GM23338 (cell line): ENCODE measurements at regions not wholly inside any gene's neighbourhood (a gene's known extent, or its start where the extent isn't known, plus 50 kb on each side); places are given as distances from the start of the nearest gene placed in this dataset.

Experiments used
- EZH2 ChIP-seq: fragments of 200-600 bp; sonication (generic); IDR thresholded peaks from one replicate; pipeline ENCODE4 v1.8.0; 2017; ENCODE audit warnings: antibody characterized with exemption, mild to moderate bottlenecking, low read depth; ENCODE audit not compliant: unreplicated experiment
- JUNB ChIP-seq: IDR thresholded peaks from one replicate; pipeline ENCODE4 v1.6.1; 2016; ENCODE audit warnings: antibody characterized with exemption; ENCODE audit not compliant: unreplicated experiment
- POLR2AphosphoS5 ChIP-seq: IDR thresholded peaks from 2 replicates; pipeline ENCODE4 v1.6.1; 2016; ENCODE audit warnings: antibody characterized with exemption, low read depth
- TF ChIP-seq, protein P1 (sequence below), 2 experiments: fragments of 200-600 bp in 1 of 2; sonication (generic) in 1 of 2; conservative IDR thresholded peaks; 2 replicates each; pipeline versions ENCODE4 v1.5.1 to v1.6.1; 2016 to 2017; ENCODE audit warnings: antibody characterized with exemption in 2 of 2, low read depth in 2 of 2, mild to moderate bottlenecking in 2 of 2, moderate library complexity in 1 of 2
- TF ChIP-seq, protein P2 (sequence below): IDR thresholded peaks from one replicate; pipeline ENCODE4 v1.6.1; 2018; ENCODE audit warnings: antibody characterized with exemption; ENCODE audit not compliant: unreplicated experiment
- TF ChIP-seq, protein P3 (sequence below): fragments of 250-450 bp; sonication (Bioruptor Pico); IDR thresholded peaks from 2 replicates; pipeline ENCODE4 v1.5.0; 2020; ENCODE audit warnings: mild to moderate bottlenecking, moderate library complexity

DNA sequence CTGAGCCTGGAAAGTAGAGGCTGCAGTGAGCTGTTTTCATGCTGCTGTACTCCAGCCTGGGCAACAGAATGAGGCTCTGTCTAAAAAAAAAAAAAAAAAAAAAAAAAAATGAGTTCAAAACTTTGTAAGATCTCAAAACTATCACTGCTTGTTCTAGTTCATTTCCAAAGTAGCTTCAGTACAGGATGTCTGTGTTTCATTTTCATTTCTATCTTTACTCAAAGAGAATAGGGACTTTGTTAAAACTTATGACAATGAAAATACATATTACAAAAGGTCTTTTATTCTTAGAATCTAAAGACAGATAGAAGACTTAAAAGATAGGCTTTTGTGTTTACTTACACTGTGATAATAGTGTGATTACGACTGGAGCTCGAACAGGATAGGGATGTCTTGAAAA, 709.7 kb downstream of the ADGRL2 start:
- TF ChIP-seq, protein P1, sequence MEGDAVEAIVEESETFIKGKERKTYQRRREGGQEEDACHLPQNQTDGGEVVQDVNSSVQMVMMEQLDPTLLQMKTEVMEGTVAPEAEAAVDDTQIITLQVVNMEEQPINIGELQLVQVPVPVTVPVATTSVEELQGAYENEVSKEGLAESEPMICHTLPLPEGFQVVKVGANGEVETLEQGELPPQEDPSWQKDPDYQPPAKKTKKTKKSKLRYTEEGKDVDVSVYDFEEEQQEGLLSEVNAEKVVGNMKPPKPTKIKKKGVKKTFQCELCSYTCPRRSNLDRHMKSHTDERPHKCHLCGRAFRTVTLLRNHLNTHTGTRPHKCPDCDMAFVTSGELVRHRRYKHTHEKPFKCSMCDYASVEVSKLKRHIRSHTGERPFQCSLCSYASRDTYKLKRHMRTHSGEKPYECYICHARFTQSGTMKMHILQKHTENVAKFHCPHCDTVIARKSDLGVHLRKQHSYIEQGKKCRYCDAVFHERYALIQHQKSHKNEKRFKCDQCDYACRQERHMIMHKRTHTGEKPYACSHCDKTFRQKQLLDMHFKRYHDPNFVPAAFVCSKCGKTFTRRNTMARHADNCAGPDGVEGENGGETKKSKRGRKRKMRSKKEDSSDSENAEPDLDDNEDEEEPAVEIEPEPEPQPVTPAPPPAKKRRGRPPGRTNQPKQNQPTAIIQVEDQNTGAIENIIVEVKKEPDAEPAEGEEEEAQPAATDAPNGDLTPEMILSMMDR (conservative IDR thresholded peaks at IDR 0.05; ENCODE audit: low read depth in 2 of 2) = no peak
- no peak for TF ChIP-seq JUNB
- no peak for TF ChIP-seq EZH2
- TF ChIP-seq, protein P2, sequence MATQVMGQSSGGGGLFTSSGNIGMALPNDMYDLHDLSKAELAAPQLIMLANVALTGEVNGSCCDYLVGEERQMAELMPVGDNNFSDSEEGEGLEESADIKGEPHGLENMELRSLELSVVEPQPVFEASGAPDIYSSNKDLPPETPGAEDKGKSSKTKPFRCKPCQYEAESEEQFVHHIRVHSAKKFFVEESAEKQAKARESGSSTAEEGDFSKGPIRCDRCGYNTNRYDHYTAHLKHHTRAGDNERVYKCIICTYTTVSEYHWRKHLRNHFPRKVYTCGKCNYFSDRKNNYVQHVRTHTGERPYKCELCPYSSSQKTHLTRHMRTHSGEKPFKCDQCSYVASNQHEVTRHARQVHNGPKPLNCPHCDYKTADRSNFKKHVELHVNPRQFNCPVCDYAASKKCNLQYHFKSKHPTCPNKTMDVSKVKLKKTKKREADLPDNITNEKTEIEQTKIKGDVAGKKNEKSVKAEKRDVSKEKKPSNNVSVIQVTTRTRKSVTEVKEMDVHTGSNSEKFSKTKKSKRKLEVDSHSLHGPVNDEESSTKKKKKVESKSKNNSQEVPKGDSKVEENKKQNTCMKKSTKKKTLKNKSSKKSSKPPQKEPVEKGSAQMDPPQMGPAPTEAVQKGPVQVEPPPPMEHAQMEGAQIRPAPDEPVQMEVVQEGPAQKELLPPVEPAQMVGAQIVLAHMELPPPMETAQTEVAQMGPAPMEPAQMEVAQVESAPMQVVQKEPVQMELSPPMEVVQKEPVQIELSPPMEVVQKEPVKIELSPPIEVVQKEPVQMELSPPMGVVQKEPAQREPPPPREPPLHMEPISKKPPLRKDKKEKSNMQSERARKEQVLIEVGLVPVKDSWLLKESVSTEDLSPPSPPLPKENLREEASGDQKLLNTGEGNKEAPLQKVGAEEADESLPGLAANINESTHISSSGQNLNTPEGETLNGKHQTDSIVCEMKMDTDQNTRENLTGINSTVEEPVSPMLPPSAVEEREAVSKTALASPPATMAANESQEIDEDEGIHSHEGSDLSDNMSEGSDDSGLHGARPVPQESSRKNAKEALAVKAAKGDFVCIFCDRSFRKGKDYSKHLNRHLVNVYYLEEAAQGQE = no peak
- TF ChIP-seq, protein P3, sequence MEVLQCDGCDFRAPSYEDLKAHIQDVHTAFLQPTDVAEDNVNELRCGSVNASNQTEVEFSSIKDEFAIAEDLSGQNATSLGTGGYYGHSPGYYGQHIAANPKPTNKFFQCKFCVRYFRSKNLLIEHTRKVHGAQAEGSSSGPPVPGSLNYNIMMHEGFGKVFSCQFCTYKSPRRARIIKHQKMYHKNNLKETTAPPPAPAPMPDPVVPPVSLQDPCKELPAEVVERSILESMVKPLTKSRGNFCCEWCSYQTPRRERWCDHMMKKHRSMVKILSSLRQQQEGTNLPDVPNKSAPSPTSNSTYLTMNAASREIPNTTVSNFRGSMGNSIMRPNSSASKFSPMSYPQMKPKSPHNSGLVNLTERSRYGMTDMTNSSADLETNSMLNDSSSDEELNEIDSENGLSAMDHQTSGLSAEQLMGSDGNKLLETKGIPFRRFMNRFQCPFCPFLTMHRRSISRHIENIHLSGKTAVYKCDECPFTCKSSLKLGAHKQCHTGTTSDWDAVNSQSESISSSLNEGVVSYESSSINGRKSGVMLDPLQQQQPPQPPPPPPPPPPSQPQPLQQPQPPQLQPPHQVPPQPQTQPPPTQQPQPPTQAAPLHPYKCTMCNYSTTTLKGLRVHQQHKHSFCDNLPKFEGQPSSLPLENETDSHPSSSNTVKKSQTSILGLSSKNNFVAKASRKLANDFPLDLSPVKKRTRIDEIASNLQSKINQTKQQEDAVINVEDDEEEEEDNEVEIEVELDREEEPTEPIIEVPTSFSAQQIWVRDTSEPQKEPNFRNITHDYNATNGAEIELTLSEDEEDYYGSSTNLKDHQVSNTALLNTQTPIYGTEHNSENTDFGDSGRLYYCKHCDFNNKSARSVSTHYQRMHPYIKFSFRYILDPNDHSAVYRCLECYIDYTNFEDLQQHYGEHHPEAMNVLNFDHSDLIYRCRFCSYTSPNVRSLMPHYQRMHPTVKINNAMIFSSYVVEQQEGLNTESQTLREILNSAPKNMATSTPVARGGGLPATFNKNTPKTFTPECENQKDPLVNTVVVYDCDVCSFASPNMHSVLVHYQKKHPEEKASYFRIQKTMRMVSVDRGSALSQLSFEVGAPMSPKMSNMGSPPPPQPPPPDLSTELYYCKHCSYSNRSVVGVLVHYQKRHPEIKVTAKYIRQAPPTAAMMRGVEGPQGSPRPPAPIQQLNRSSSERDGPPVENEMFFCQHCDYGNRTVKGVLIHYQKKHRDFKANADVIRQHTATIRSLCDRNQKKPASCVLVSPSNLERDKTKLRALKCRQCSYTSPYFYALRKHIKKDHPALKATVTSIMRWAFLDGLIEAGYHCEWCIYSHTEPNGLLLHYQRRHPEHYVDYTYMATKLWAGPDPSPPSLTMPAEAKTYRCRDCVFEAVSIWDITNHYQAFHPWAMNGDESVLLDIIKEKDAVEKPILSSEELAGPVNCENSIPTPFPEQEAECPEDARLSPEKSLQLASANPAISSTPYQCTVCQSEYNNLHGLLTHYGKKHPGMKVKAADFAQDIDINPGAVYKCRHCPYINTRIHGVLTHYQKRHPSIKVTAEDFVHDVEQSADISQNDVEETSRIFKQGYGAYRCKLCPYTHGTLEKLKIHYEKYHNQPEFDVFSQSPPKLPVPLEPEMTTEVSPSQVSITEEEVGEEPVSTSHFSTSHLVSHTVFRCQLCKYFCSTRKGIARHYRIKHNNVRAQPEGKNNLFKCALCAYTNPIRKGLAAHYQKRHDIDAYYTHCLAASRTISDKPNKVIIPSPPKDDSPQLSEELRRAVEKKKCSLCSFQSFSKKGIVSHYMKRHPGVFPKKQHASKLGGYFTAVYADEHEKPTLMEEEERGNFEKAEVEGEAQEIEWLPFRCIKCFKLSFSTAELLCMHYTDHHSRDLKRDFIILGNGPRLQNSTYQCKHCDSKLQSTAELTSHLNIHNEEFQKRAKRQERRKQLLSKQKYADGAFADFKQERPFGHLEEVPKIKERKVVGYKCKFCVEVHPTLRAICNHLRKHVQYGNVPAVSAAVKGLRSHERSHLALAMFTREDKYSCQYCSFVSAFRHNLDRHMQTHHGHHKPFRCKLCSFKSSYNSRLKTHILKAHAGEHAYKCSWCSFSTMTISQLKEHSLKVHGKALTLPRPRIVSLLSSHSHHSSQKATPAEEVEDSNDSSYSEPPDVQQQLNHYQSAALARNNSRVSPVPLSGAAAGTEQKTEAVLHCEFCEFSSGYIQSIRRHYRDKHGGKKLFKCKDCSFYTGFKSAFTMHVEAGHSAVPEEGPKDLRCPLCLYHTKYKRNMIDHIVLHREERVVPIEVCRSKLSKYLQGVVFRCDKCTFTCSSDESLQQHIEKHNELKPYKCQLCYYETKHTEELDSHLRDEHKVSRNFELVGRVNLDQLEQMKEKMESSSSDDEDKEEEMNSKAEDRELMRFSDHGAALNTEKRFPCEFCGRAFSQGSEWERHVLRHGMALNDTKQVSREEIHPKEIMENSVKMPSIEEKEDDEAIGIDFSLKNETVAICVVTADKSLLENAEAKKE = no peak
- no peak for TF ChIP-seq POLR2AphosphoS5
